Activated T-helper 17 cell treated with anti-CD3 and anti-CD28 coated beads, Interleukin-2, amount 50 U/mL, for 72 hours (primary cell): ENCODE measurements at regions not wholly inside any gene's neighbourhood (a gene's known extent, or its start where the extent isn't known, plus 50 kb on each side); places are given as distances from the start of the nearest gene placed in this dataset.

Experiments
- ATAC-seq: fragments of 150-1000 bp; cut with Tn5 transposase; replicated peaks from 2 replicates; pipeline ENCODE4 v1.10.0; 2021; ENCODE audit warnings: mild to moderate bottlenecking, moderate library complexity
- H3K27ac Mint-ChIP-seq: one replicate; pipeline ENCODE4 v1.8.0; 2022; ENCODE audit warnings: mixed read lengths
- H3K27me3 Mint-ChIP-seq: one replicate; pipeline ENCODE4 v1.8.0; 2022; ENCODE audit warnings: mixed read lengths
- H3K36me3 Mint-ChIP-seq: one replicate; pipeline ENCODE4 v1.8.0; 2022; ENCODE audit warnings: low read depth, mild to moderate bottlenecking, mixed read lengths
- H3K4me1 Mint-ChIP-seq: one replicate; pipeline ENCODE4 v1.8.0; 2022; ENCODE audit warnings: mixed read lengths
- H3K4me3 Mint-ChIP-seq: one replicate; pipeline ENCODE4 v1.8.0; 2022; ENCODE audit warnings: mild to moderate bottlenecking, mixed read lengths
- H3K9me3 Mint-ChIP-seq: one replicate; pipeline ENCODE4 v1.8.0; 2022; ENCODE audit warnings: mixed read lengths

DNA sequence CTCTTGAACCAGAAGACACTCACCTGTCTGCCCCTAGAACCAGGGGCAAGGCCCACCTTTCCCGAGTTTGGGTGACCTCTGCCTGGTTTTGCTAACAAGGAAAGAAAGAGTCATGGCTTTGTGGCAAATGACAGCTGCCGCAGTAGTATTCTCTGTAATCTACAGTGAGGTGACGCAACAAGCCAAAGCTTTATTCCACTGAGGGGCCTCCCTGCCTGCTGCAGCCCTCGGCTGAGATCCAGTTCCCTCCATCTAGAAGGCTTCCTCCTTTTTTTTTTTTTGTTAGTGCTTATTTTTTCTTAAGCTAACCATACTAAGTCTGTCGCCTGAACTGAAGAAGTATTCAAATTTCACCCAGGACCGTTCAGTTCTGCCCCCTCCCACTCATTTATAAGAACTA is 142.3 kb upstream of the TMCC3 start:
- ATAC-seq, result no peak
- H3K4me3 Mint-ChIP-seq, result no peak overlapping the region
- H3K36me3 Mint-ChIP-seq, result no peaks in the 10 kb centered on the region
- H3K27ac Mint-ChIP-seq, result no peak overlapping the region
- H3K4me1 Mint-ChIP-seq, result peaks cover 9% of the 10 kb centered on the region
- peaks cover 5% of the 10 kb centered on the region for H3K27me3 Mint-ChIP-seq
- no peaks in the 10 kb centered on the region for H3K9me3 Mint-ChIP-seq

DNA sequence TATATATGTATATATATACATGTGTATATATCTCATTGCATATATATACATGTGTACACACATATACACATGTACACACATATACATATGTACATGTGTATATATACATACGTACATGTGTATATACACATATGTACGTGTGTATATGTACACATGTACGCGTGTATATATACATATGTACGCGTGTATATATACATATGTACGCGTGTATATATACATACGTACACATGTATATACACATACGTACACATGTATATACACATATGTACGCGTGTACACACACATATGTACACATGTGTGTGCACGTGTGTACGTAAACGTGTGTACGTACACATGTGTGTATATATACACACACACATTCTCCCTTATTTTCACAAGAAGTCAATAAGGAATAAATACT is 141.6 kb upstream of the TMCC3 start:
- ATAC-seq, result no peak
- Mint-ChIP-seq H3K27me3 (peaks cover 5% of the 10 kb centered on the region), H3K4me1 (peaks cover 9% of the 10 kb centered on the region), H3K9me3 (no peaks in the 10 kb centered on the region), H3K36me3 (no peaks in the 10 kb centered on the region), H3K4me3 (no peak overlapping the region), H3K27ac (no peak overlapping the region)

DNA sequence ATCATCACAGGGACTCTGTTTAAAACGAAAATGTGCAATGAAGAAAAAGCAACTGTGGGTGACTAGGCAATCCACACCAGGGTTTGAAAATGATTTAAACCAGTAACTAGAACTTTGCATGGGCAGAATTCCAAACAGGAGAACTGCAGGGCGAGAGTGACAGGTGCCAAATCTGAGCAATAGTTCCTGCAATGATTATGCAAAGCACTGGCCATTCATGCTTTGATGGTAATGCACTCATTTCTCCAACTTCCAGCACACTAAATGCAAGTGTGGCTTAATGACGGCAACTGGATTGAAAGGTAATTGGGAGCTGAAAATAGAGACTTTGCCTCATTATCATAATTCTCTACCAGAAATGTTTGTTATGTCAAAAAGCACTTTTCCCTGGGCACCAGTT is 140.5 kb upstream of the TMCC3 start:
- Mint-ChIP-seq H3K36me3 (no peaks in the 10 kb centered on the region), H3K27me3 (peaks cover 5% of the 10 kb centered on the region), H3K27ac (no peak overlapping the region)

DNA sequence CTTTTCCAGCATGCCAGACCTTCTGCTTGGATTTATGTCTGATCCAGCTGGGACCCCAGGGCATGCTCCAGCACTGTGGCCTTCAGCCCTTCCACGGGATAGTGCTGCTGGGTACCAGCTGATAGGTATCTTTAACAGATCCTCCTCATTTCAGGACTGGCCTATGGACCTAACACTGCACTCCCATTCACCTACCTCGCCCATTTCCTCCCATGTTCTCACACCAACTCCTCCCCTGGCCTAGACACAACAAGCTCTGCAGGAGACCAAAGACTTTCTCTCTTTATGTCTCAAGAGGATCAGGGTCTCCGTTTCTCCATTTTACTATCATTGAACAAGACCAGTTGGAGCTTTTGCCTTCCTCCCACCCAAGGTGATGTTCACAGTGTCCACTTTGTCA is 140.0 kb upstream of the TMCC3 start:
- no peak overlapping the region for H3K27ac Mint-ChIP-seq
- H3K9me3 Mint-ChIP-seq, result no peaks in the 10 kb centered on the region
- peaks cover 5% of the 10 kb centered on the region for H3K27me3 Mint-ChIP-seq
- H3K4me3 Mint-ChIP-seq, result no peak overlapping the region
- ATAC-seq, result no peak
- H3K36me3 Mint-ChIP-seq, result no peaks in the 10 kb centered on the region
- peaks cover 9% of the 10 kb centered on the region for H3K4me1 Mint-ChIP-seq

More for the DNA sequence above, 140.5 kb upstream of the TMCC3 start:
- H3K4me1 Mint-ChIP-seq, result peaks cover 9% of the 10 kb centered on the region
- ATAC-seq, result no peak
- no peaks in the 10 kb centered on the region for H3K9me3 Mint-ChIP-seq
- no peak overlapping the region for H3K4me3 Mint-ChIP-seq

DNA sequence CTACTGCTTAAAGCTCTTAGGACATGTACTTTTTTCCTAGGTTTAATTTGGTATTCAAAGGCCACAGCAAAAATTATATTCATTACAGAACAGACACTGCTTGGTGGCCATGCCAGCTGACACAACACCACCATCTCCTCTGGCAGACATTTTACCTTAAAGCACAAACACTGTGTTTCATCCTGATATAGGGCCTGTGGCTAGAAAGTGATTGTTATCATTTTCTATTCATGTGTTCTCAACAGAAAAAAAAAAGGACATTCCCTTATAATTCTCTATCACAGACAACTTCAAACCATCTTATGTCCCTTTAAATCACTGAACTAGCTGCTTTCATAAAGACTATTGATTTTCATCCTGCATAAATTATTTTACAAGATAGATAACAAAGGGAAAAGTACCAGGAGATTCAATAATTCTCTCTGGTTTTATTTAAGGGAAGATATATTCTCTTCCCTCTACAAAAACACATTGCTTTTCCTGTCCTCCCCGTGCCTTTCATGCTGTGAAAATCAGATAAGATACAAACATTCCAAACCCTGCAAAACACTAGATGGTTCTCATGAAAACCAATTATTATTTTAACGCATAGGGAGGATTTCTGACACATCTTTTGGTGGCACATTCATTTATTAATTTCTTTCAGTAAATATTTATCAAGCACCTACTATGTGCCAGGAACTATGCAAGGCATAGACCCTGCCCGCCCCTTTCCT is 139.3 kb upstream of the TMCC3 start:
- H3K27ac Mint-ChIP-seq, result no peak overlapping the region
- peaks cover 5% of the 10 kb centered on the region for H3K27me3 Mint-ChIP-seq
- no peaks in the 10 kb centered on the region for H3K36me3 Mint-ChIP-seq
- H3K4me1 Mint-ChIP-seq, result peaks cover 3% of the 10 kb centered on the region
- ATAC-seq, result no peak
- no peaks in the 10 kb centered on the region for H3K9me3 Mint-ChIP-seq
- no peak overlapping the region for H3K4me3 Mint-ChIP-seq

DNA sequence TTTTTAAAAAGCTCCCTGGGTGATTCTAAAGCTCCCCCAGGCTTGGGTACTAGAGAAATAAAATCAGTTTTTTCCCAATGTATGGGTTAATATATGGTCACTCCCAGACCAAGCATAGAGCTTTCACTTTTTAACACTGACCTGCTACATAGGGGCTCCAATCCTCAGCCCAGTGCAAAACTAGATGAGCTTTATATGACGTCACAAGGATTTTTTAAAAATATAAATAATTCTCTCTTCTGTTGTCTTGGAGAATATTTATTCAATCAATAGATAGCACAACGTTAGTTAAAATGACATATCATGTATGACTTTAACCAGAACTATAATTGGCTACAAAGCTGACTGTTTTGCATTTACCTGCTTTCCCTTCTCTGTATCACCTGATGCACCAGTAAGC is 137.9 kb upstream of the TMCC3 start:
- no peaks in the 10 kb centered on the region for H3K9me3 Mint-ChIP-seq
- no peaks in the 10 kb centered on the region for H3K36me3 Mint-ChIP-seq
- peaks cover 8% of the 10 kb centered on the region for H3K27me3 Mint-ChIP-seq
- no peak overlapping the region for H3K4me3 Mint-ChIP-seq
- H3K4me1 Mint-ChIP-seq, result no peaks in the 10 kb centered on the region
- ATAC-seq, result no peak
- H3K27ac Mint-ChIP-seq, result no peak overlapping the region

DNA sequence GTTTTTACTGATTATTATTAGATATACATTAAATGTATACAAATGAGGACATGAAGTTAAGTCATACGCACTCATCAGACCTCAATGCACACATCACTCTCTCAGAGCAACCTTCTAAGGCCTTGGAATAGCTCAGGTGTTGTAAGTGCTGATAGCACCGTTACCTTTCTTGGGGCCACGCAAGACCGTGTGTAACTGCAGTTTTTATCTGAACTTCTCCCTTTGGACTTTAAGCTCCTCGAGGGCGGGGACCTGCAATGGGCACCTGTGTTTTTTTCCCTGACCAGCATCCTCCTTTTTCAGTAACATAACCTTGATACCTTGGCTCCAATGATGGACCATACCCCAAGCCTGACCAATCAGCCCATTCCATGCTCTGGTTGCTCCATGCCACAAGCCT is 136.5 kb upstream of the TMCC3 start:
- H3K27ac Mint-ChIP-seq, result no peak overlapping the region
- peaks cover 15% of the 10 kb centered on the region for H3K27me3 Mint-ChIP-seq
- no peak for ATAC-seq
- H3K4me3 Mint-ChIP-seq, result no peak overlapping the region
- H3K9me3 Mint-ChIP-seq, result no peaks in the 10 kb centered on the region
- no peaks in the 10 kb centered on the region for H3K36me3 Mint-ChIP-seq
- H3K4me1 Mint-ChIP-seq, result no peaks in the 10 kb centered on the region

DNA sequence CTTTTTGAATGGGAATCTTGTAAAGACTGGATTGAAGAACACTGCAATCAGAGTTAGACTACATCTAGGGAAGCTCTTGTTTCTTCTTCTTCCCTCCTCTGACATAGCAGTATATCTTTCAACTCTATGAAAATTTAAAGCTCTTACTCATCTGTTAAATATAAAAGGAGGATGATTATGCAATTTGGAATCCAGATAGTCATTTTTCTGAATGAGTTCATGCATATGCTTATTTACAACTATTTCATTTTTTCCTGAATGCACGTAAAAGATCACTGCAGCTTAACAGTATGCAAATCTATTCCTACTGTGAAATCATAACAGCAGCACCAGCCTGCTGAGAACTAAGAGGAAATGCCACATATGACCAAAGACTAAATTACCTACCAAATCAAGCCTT is 133.5 kb upstream of the TMCC3 start:
- Mint-ChIP-seq H3K27ac (no peak overlapping the region), H3K9me3 (no peaks in the 10 kb centered on the region), H3K36me3 (no peaks in the 10 kb centered on the region), H3K4me1 (no peaks in the 10 kb centered on the region), H3K4me3 (no peak overlapping the region), H3K27me3 (peaks cover 18% of the 10 kb centered on the region)
- ATAC-seq, result no peak

DNA sequence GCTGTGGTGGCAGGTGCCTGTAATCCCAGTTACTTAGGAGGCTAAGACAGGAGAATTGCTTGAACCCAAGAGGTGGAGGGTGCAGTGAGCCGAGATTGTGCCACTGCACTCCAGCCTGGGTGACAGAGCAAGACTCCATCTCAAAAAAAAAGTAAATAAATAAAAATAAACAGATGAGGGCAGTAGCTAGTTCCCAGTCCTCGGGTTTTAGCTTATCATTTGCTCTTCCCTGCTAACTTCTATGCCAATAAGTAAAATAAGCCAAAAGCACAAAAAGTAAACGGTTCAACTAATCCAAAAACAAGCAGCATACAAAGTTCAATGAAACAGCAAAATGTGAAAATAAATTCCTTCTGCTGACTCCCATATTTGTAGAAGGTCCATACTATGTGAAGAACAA is 133.0 kb upstream of the TMCC3 start:
- no peak overlapping the region for H3K4me3 Mint-ChIP-seq
- no peaks in the 10 kb centered on the region for H3K4me1 Mint-ChIP-seq
- H3K27me3 Mint-ChIP-seq, result peaks cover 18% of the 10 kb centered on the region
- no peaks in the 10 kb centered on the region for H3K36me3 Mint-ChIP-seq
- no peaks in the 10 kb centered on the region for H3K9me3 Mint-ChIP-seq
- ATAC-seq, result no peak
- H3K27ac Mint-ChIP-seq, result no peak overlapping the region

DNA sequence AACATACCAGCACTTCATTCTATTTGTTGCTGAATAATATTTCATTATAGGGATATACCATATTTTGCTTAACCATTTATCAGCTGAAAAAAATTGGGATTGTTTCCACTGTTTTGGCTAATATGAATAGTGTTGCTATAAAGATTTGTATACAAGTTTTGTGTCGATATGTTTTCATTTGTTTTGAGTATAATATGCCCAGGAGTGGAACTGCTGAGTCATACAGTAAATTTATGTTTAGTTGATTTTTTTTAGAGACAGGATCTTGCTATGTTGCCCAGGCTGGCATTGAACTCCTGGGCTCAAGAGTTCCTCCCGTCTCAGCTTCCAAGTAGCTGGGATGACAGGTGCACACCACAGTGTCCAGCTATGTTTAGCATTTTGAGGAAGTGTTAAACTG is 131.5 kb upstream of the TMCC3 start:
- no peak for ATAC-seq
- no peaks in the 10 kb centered on the region for H3K4me1 Mint-ChIP-seq
- H3K27me3 Mint-ChIP-seq, result peaks cover 25% of the 10 kb centered on the region
- no peaks in the 10 kb centered on the region for H3K9me3 Mint-ChIP-seq
- no peaks in the 10 kb centered on the region for H3K36me3 Mint-ChIP-seq
- H3K4me3 Mint-ChIP-seq, result no peak overlapping the region
- H3K27ac Mint-ChIP-seq, result no peak overlapping the region

DNA sequence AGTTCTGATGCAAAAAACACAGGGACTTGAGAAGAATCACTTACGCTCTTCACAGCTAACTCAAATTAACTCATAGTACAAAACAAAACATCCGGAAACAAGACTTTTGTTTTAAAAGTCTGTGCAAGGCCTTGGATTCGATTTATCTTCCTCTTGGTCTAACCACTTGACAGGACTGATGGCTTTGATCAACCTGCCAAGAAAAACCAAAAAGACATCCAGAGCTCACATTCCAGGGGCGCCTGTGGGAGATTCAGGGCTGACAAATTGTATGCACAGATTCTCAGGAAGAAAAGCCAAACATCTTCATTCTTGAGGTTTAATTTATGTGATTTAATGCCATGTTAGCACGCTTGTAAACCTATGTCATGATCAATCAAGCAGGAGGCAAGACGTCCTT is 129.1 kb upstream of the TMCC3 start:
- no peaks in the 10 kb centered on the region for H3K9me3 Mint-ChIP-seq
- no peak for ATAC-seq
- H3K36me3 Mint-ChIP-seq, result no peaks in the 10 kb centered on the region
- H3K27me3 Mint-ChIP-seq, result peaks cover 32% of the 10 kb centered on the region
- H3K4me1 Mint-ChIP-seq, result no peaks in the 10 kb centered on the region
- no peak overlapping the region for H3K4me3 Mint-ChIP-seq
- H3K27ac Mint-ChIP-seq, result no peak overlapping the region

DNA sequence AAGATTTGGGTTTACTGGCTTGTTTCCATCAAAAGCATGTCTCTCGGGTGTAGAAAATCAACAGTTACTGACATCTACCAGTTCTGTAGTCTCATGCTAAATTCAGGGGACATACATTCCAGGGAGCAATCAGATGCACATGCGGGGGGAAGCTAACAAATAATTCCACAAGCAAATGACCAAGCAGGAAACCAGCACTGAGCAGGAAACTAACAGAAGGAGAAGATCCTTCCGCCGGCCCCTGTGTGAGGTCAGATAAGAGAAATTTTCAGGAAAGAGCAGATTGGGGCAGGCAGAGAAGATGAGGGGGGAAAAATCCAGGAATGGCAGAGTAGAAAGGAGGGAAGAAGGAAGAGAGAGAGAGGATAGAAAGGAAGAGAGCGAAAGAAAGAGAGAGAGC is 127.6 kb upstream of the TMCC3 start:
- peaks cover 31% of the 10 kb centered on the region for H3K27me3 Mint-ChIP-seq
- H3K36me3 Mint-ChIP-seq, result no peaks in the 10 kb centered on the region
- H3K27ac Mint-ChIP-seq, result no peak overlapping the region
- H3K4me1 Mint-ChIP-seq, result no peaks in the 10 kb centered on the region
- ATAC-seq, result no peak
- H3K9me3 Mint-ChIP-seq, result no peaks in the 10 kb centered on the region
- H3K4me3 Mint-ChIP-seq, result no peak overlapping the region

DNA sequence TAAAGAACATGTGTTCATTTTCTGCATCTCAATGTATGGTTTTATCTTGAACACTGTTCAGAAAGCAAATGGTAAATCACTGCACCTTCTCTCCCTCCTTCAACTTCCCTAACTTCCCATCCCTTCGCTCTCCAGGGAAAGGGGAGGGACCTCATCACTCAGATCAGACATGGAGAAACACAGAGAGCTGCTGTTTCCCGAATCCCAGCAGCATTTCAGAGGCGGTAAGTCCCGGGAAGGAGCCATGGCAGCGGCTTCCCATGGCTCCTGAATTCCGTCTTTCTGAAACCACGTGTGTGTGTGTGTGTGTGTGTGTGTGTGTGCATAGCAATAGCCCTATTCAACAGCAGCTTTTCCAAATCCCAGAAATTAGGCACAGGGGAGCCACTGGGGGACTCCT is 125.4 kb upstream of the TMCC3 start:
- Mint-ChIP-seq H3K4me1 (no peaks in the 10 kb centered on the region), H3K27ac (no peak overlapping the region), H3K9me3 (no peaks in the 10 kb centered on the region), H3K27me3 (peaks cover 22% of the 10 kb centered on the region), H3K36me3 (no peaks in the 10 kb centered on the region), H3K4me3 (no peak overlapping the region)
- ATAC-seq, result no peak

DNA sequence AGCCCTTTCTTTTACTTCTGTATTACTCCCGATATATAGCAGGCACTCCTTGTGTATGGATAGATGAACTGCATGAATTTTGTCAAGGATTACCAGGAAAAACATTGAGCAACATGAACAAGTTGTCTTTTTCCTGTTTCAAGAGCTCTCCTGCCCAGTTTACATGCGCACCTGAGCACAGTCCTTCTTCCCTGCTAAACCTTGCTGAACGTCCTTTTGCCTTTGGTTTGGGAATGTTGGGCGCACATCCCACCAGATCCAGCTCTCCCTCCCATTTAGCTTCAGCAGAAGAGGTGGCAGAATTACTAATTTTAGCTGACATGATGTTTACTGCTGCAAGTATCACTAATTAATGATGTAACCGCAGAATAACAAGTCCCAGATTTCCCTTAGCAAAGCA is 121.4 kb upstream of the TMCC3 start:
- no peaks in the 10 kb centered on the region for H3K4me1 Mint-ChIP-seq
- H3K36me3 Mint-ChIP-seq, result no peaks in the 10 kb centered on the region
- H3K4me3 Mint-ChIP-seq, result no peak overlapping the region
- ATAC-seq, result no peak
- H3K27me3 Mint-ChIP-seq, result peaks cover 21% of the 10 kb centered on the region
- H3K27ac Mint-ChIP-seq, result no peak overlapping the region
- H3K9me3 Mint-ChIP-seq, result no peaks in the 10 kb centered on the region

DNA sequence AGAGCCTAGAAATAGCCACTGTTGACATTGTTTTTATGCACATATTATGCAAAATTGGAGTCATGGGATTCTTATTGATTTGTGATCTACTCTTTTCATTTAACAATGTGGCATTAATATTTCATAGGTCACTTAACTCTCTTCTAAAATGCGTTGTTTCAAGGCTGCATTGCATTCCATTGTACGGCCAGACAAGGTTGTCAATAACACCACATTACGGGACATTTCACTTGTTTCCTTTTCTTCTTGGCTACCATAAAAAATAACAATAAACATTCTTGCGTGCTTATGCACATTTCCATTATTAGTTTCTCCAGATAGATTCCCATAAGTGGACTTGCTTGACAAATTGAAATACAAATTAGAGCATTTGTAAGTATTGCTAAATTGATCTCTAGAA is 120.8 kb upstream of the TMCC3 start:
- H3K4me1 Mint-ChIP-seq, result no peaks in the 10 kb centered on the region

DNA sequence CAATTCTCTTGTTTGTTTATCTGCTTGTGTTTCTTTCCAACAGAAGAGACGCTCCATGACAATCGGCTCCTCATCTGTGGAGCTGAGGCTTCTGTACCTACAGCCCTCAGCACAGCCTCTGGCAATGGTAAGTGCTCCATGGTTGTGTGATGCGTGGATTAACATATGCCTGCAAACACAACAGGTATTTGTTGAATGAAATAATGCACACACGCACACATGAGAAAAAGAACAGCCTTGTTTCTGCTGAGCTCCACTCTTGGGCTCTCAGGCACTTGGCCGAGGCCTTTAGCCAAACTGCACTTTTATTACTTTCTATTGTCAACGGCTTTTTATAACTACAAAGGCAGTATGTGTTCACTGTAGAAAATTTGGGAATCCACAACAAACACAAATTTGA is 120.4 kb upstream of the TMCC3 start:
- H3K9me3 Mint-ChIP-seq, result no peaks in the 10 kb centered on the region
- no peak overlapping the region for H3K4me3 Mint-ChIP-seq
- no peaks in the 10 kb centered on the region for H3K36me3 Mint-ChIP-seq
- peaks cover 17% of the 10 kb centered on the region for H3K27me3 Mint-ChIP-seq
- H3K4me1 Mint-ChIP-seq, result no peaks in the 10 kb centered on the region
- ATAC-seq, result no peak
- H3K27ac Mint-ChIP-seq, result no peak overlapping the region

More for the DNA sequence above, 120.8 kb upstream of the TMCC3 start:
- Mint-ChIP-seq H3K36me3 (no peaks in the 10 kb centered on the region), H3K27me3 (peaks cover 17% of the 10 kb centered on the region), H3K9me3 (no peaks in the 10 kb centered on the region), H3K27ac (no peak overlapping the region), H3K4me3 (no peak overlapping the region)
- ATAC-seq, result no peak
